PC-9 (cell line): ENCODE measurements at regions not wholly inside any gene's neighbourhood (a gene's known extent, or its start where the extent isn't known, plus 50 kb on each side); places are given as distances from the start of the nearest gene placed in this dataset.

Experiments used
- BruUV-seq: library from RNA; stranded (reverse); fragments of 400-500 nt; replicated peaks from 2 replicates; lab custom pipeline; 2021; lab: Mats Ljungman, UMichigan
- CTCF ChIA-PET: fragments of 300-600 bp; sonication (Branson Sonifier 250); formaldehyde crosslinking; loops from one replicate; lab custom pipeline; 2022; ENCODE audit warnings: antibody characterized with exemption; lab: Charles Lee
- POLR2A ChIA-PET: fragments of 300-600 bp; sonication (Branson Sonifier 250); formaldehyde crosslinking; loops from one replicate; lab custom pipeline; 2022; ENCODE audit warnings: antibody characterized with exemption; ENCODE audit not compliant: unreplicated experiment; lab: Charles Lee
- DNase-seq, 2 experiments: peaks; one replicate each; pipeline versions ENCODE4 v3.0.0 to v3.0.0-alpha.2; 2015 to 2022; ENCODE audit warnings: mixed read lengths in 1 of 2
- H2AFZ ChIP-seq: fragments of 200-600 bp; sonication (generic); 2 replicates; pipeline ENCODE4 v1.8.1; 2017; ENCODE audit warnings: antibody characterized with exemption
- H3F3A ChIP-seq: fragments of 200-600 bp; sonication (generic); 2 replicates; pipeline ENCODE4 v1.8.1; 2017; ENCODE audit warnings: antibody characterized with exemption, mild to moderate bottlenecking, low read depth; ENCODE audit not compliant: insufficient read depth
- H3K27ac ChIP-seq: fragments of 200-600 bp; sonication (generic); 2 replicates; pipeline ENCODE4 v1.6.1; 2016; ENCODE audit warnings: mixed run types
- H3K27me3 ChIP-seq: fragments of 200-600 bp; sonication (generic); 2 replicates; pipeline ENCODE4 v1.6.1; 2016; ENCODE audit warnings: low read depth, mixed run types; ENCODE audit not compliant: insufficient read depth
- H3K36me3 ChIP-seq: fragments of 200-600 bp; sonication (generic); 2 replicates; pipeline ENCODE4 v1.6.1; 2016; ENCODE audit warnings: low read depth, mixed run types
- H3K4me1 ChIP-seq: fragments of 200-600 bp; sonication (generic); replicated peaks from 2 replicates; pipeline ENCODE4 v1.6.1; 2016; ENCODE audit warnings: mixed run types; ENCODE audit not compliant: insufficient read depth
- H3K4me2 ChIP-seq: fragments of 200-600 bp; sonication (generic); 2 replicates; pipeline ENCODE4 v1.6.1; 2017; ENCODE audit warnings: mixed run types
- H3K4me3 ChIP-seq: fragments of 200-600 bp; sonication (generic); 2 replicates; pipeline ENCODE4 v1.6.1; 2016; ENCODE audit warnings: mixed run types
- H3K79me2 ChIP-seq: fragments of 200-600 bp; sonication (generic); 2 replicates; pipeline ENCODE4 v1.6.1; 2017; ENCODE audit warnings: low read depth, mixed run types
- H3K9me2 ChIP-seq: fragments of 200-600 bp; sonication (generic); 2 replicates; pipeline ENCODE4 v1.8.1; 2017; ENCODE audit warnings: mild to moderate bottlenecking; ENCODE audit not compliant: insufficient read depth
- H3K9me3 ChIP-seq: fragments of 200-600 bp; sonication (generic); 2 replicates; pipeline ENCODE4 v1.8.1; 2016; ENCODE audit warnings: low read depth; ENCODE audit not compliant: insufficient read depth
- H4K20me1 ChIP-seq: fragments of 200-600 bp; sonication (generic); 2 replicates; pipeline ENCODE4 v1.8.1; 2017; ENCODE audit not compliant: insufficient read depth
- CTCF ChIP-seq: fragments of 200-600 bp; sonication (generic); conservative IDR thresholded peaks from 2 replicates; pipeline ENCODE4 v1.6.1; 2017; ENCODE audit warnings: mixed run types, antibody characterized with exemption, mild to moderate bottlenecking, moderate library complexity
- EZH2 ChIP-seq: fragments of 200-600 bp; sonication (generic); IDR thresholded peaks from 2 replicates; pipeline ENCODE4 v1.8.0; 2017; ENCODE audit warnings: antibody characterized with exemption, low read depth
- intact Hi-C: fragments of 100-400 bp; cut with micrococcal nuclease; formaldehyde crosslinking; loops from one replicate; pipeline ENCODE4 v1.10.0; 2022; ENCODE audit not compliant: unreplicated experiment

GRCh38 chr12:87491089-87491488 is 538.1 kb downstream of the C12orf50 start:
- Histone ChIP-seq H2AFZ (no peak overlapping the region), H3K4me1 (no peaks in the 10 kb centered on the region), H4K20me1 (no peaks in the 10 kb centered on the region), H3K27me3 (no peaks in the 10 kb centered on the region), H3K27ac (no peak overlapping the region), H3K79me2 (no peaks in the 10 kb centered on the region), H3K4me2 (no peak overlapping the region), H3K4me3 (no peak overlapping the region), H3F3A (no peaks in the 10 kb centered on the region), H3K9me3 (no peaks in the 10 kb centered on the region), H3K36me3 (no peaks in the 10 kb centered on the region), H3K9me2 (no peaks in the 10 kb centered on the region)
- TF ChIP-seq EZH2 = no peak
- no peak for TF ChIP-seq CTCF
- DNase-seq = no peak
- no TSS peak for BruUV-seq
- intact Hi-C loops = no loop called here
- ChIA-PET CTCF (no interaction called here), POLR2A (no interaction called here)

- Histone ChIP-seq H3K36me3 (no peaks in the 10 kb centered on the region), H4K20me1 (no peaks in the 10 kb centered on the region), H3K9me3 (no peaks in the 10 kb centered on the region), H3K79me2 (no peaks in the 10 kb centered on the region), H3K27ac (no peak overlapping the region), H3K27me3 (no peaks in the 10 kb centered on the region), H3K4me3 (no peak overlapping the region), H3F3A (no peaks in the 10 kb centered on the region), H3K9me2 (no peaks in the 10 kb centered on the region), H3K4me2 (no peak overlapping the region), H2AFZ (no peak overlapping the region), H3K4me1 (no peaks in the 10 kb centered on the region)
- BruUV-seq = no TSS peak
- ChIA-PET POLR2A (no interaction called here), CTCF (no interaction called here)
- intact Hi-C loops = no loop called here
- no peak for DNase-seq
- TF ChIP-seq EZH2 (no peak), CTCF (no peak)
These were observed 559.9 kb downstream of the C12orf50 start for GRCh38 chr12:87469295-87469694.

- no peaks in the 10 kb centered on the region for H4K20me1 ChIP-seq
- no peaks in the 10 kb centered on the region for H3F3A ChIP-seq
- ChIA-PET POLR2A (no interaction called here), CTCF (no interaction called here)
- H3K27me3 ChIP-seq = no peaks in the 10 kb centered on the region
- H3K4me3 ChIP-seq = no peak overlapping the region
- H2AFZ ChIP-seq = no peak overlapping the region
- H3K4me1 ChIP-seq = no peaks in the 10 kb centered on the region
- H3K4me2 ChIP-seq = no peak overlapping the region
- no peaks in the 10 kb centered on the region for H3K79me2 ChIP-seq
- TF ChIP-seq EZH2 = no peak
- no peak for TF ChIP-seq CTCF
- no TSS peak for BruUV-seq
- H3K9me3 ChIP-seq = no peaks in the 10 kb centered on the region
- intact Hi-C loops = no loop called here
- no peak for DNase-seq
- no peaks in the 10 kb centered on the region for H3K36me3 ChIP-seq
- H3K27ac ChIP-seq = no peak overlapping the region
- no peaks in the 10 kb centered on the region for H3K9me2 ChIP-seq
These were observed 561.3 kb downstream of the C12orf50 start for GRCh38 chr12:87467936-87468335.
